ENCODE measurements at regions not wholly inside any gene's neighbourhood (a gene's known extent, or its start where the extent isn't known, plus 50 kb on each side); places are given as distances from the start of the nearest gene placed in this dataset.
"Not testable (repeated sequence)": the region's sequence is repeated elsewhere in the genome, so short reads cannot be mapped to it uniquely, and the experiment has no call there.

DNA sequence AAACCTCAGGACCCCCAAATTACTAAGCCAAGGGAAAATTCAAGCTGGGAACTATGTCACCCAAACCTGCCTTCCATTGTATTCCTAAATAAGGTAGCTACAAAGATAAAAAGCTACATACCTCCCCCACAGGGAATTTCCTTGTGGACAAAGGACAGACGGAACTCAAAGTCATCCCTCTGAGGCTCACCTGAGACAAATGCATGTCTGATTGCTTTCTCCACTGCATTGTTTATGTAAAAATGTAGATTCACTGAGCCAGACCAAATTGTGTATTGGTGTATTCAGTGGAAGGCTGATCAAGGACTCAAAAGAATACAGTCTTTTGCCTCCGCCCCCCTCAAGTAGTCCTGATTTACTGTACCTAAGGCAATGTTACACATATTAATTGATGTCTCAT, 80.5 kb upstream of the NOX4 start:
- H3K9me3 ChIP-seq (ENCODE audit: insufficient read depth in 2 of 2, low read depth in 1 of 2, low read length in 1 of 2); H3K56ac ChIP-seq (replicated peaks; ENCODE audit: insufficient read length, low read depth, low read length); H3K4ac ChIP-seq (replicated peaks; ENCODE audit: insufficient read length, low read depth, low read length); H2BK120ac ChIP-seq (replicated peaks; ENCODE audit: low read depth, low read length); H2AFZ ChIP-seq (ENCODE audit: low read length); H2BK5ac ChIP-seq (ENCODE audit: low read depth, low read length); H3K79me1 ChIP-seq (ENCODE audit: low read depth, low read length); H4K91ac ChIP-seq (replicated peaks; ENCODE audit: insufficient read length, low read length); H3K4me2 ChIP-seq (ENCODE audit: insufficient read depth in 1 of 2, low read depth in 2 of 2, low read length in 2 of 2); H3K9ac ChIP-seq (replicated peaks in 1 of 4; ENCODE audit: extremely low read depth in 1 of 4, low read depth in 3 of 4, low read length in 3 of 4); H4K20me1 ChIP-seq (replicated peaks in 1 of 2; ENCODE audit: control insufficient read depth in 1 of 2, insufficient read depth in 2 of 2, low read length in 2 of 2); POLR2A ChIA-PET (ENCODE audit: partially characterized antibody); H3K4me1 ChIP-seq (replicated peaks in 1 of 4; ENCODE audit: control insufficient read depth in 3 of 4, insufficient read depth in 4 of 4, low read length in 3 of 4); FAIRE-seq; H2BK15ac ChIP-seq (ENCODE audit: low read length); H3K79me2 ChIP-seq (ENCODE audit: control insufficient read depth in 1 of 2, insufficient read depth in 2 of 2, low read length in 2 of 2); H2AK5ac ChIP-seq (ENCODE audit: low read depth, low read length); H3K27ac ChIP-seq (ENCODE audit: low read depth, low read length); H2BK20ac ChIP-seq (ENCODE audit: low read length); H3K18ac ChIP-seq (ENCODE audit: extremely low read depth, low read length); H3K4me3 ChIP-seq (ENCODE audit: extremely low read depth in 1 of 4, insufficient read depth in 2 of 4, low read depth in 3 of 4, low read length in 4 of 4); H3K23me2 ChIP-seq (ENCODE audit: low read depth, low read length); H3K14ac ChIP-seq (ENCODE audit: insufficient read length); H3K36me3 ChIP-seq (ENCODE audit: control insufficient read depth in 2 of 4, insufficient read depth in 4 of 4, low read length in 3 of 4); H4K5ac ChIP-seq (ENCODE audit: insufficient read length, low read depth, low read length); CTCF ChIA-PET (ENCODE audit: partially characterized antibody); H3K23ac ChIP-seq (ENCODE audit: insufficient read length); H2BK12ac ChIP-seq (ENCODE audit: low read depth, low read length); H4K8ac ChIP-seq (ENCODE audit: extremely low read depth, insufficient read depth, low read length); H3K27me3 ChIP-seq (replicated peaks in 1 of 4; ENCODE audit: control insufficient read depth in 3 of 4, extremely low read depth in 1 of 4, insufficient read depth in 3 of 4, low read length in 3 of 4): not testable (repeated sequence)
- 52% methylated on average over 2 of the region's 2 CpGs; no CpG with 5 or more reads in 1 of the 2 experiments for WGBS, 2 experiments (ENCODE audit: extremely low coverage in 1 of 2, insufficient coverage in 1 of 2, insufficient read length in 1 of 2, insufficient replicate concordance in 2 of 2, low coverage in 1 of 2, low lambda C conversion rate in 2 of 2, missing lambda C conversion rate in 1 of 2)
- peak in 1 of 2 experiments; percentile 31 for DNase-seq (ENCODE audit: low read depth in 1 of 2, low spot score in 2 of 2)
- TF ChIP-seq SRF (IDR thresholded peaks at IDR 0.05; ENCODE audit: low read depth, low read length) (0 out of 2 replicates have a peak, but pooled peaks have one; percentile 26), TEAD4 (IDR thresholded peaks at IDR 0.05; ENCODE audit: low read depth, low read length) (peak; percentile 51; the same call in 1 of the 2 replicates)

- H2BK120ac ChIP-seq (replicated peaks; ENCODE audit: low read depth, low read length); H3K36me3 ChIP-seq (ENCODE audit: control insufficient read depth in 2 of 4, insufficient read depth in 4 of 4, low read length in 3 of 4); H3K4me2 ChIP-seq (ENCODE audit: insufficient read depth in 1 of 2, low read depth in 2 of 2, low read length in 2 of 2); H3K23me2 ChIP-seq (ENCODE audit: low read depth, low read length); H3K14ac ChIP-seq (ENCODE audit: insufficient read length); H4K20me1 ChIP-seq (replicated peaks in 1 of 2; ENCODE audit: control insufficient read depth in 1 of 2, insufficient read depth in 2 of 2, low read length in 2 of 2); H3K23ac ChIP-seq (ENCODE audit: insufficient read length); H2BK20ac ChIP-seq (ENCODE audit: low read length); H3K9ac ChIP-seq (replicated peaks in 1 of 4; ENCODE audit: extremely low read depth in 1 of 4, low read depth in 3 of 4, low read length in 3 of 4); DNase-seq (ENCODE audit: low read depth in 1 of 2, low spot score in 2 of 2); H3K4me1 ChIP-seq (replicated peaks in 1 of 4; ENCODE audit: control insufficient read depth in 3 of 4, insufficient read depth in 4 of 4, low read length in 3 of 4); H2BK5ac ChIP-seq (ENCODE audit: low read depth, low read length); H2BK15ac ChIP-seq (ENCODE audit: low read length); H3K27me3 ChIP-seq (replicated peaks in 1 of 4; ENCODE audit: control insufficient read depth in 3 of 4, extremely low read depth in 1 of 4, insufficient read depth in 3 of 4, low read length in 3 of 4); H4K8ac ChIP-seq (ENCODE audit: extremely low read depth, insufficient read depth, low read length); H2AFZ ChIP-seq (ENCODE audit: low read length); H3K56ac ChIP-seq (replicated peaks; ENCODE audit: insufficient read length, low read depth, low read length); H3K27ac ChIP-seq (ENCODE audit: low read depth, low read length); H2BK12ac ChIP-seq (ENCODE audit: low read depth, low read length); H4K91ac ChIP-seq (replicated peaks; ENCODE audit: insufficient read length, low read length); H3K79me2 ChIP-seq (ENCODE audit: control insufficient read depth in 1 of 2, insufficient read depth in 2 of 2, low read length in 2 of 2); H3K18ac ChIP-seq (ENCODE audit: extremely low read depth, low read length); H3K79me1 ChIP-seq (ENCODE audit: low read depth, low read length); H3K9me3 ChIP-seq (ENCODE audit: insufficient read depth in 2 of 2, low read depth in 1 of 2, low read length in 1 of 2); H3K4me3 ChIP-seq (ENCODE audit: extremely low read depth in 1 of 4, insufficient read depth in 2 of 4, low read depth in 3 of 4, low read length in 4 of 4); H3K4ac ChIP-seq (replicated peaks; ENCODE audit: insufficient read length, low read depth, low read length); H2AK5ac ChIP-seq (ENCODE audit: low read depth, low read length); POLR2A ChIA-PET (ENCODE audit: partially characterized antibody); H4K5ac ChIP-seq (ENCODE audit: insufficient read length, low read depth, low read length): not testable (repeated sequence)
- CTCF ChIA-PET (ENCODE audit: partially characterized antibody) = interaction anchor here (0.8 to 1.1 kb wide), 2 partner anchors 9 to 37 kb away, joined by 3 to 4 read pairs; no protein-coding TSS in a partner anchor
- FAIRE-seq = peak; percentile 80
Observed at GRCh38 chr11:89575846-89576245, 84.7 kb upstream of the NOX4 start.

Measured in H1 (cell line).